ENCODE measurements at regions not wholly inside any gene's neighbourhood (a gene's known extent, or its start where the extent isn't known, plus 50 kb on each side); places are given as distances from the start of the nearest gene placed in this dataset.

DNA sequence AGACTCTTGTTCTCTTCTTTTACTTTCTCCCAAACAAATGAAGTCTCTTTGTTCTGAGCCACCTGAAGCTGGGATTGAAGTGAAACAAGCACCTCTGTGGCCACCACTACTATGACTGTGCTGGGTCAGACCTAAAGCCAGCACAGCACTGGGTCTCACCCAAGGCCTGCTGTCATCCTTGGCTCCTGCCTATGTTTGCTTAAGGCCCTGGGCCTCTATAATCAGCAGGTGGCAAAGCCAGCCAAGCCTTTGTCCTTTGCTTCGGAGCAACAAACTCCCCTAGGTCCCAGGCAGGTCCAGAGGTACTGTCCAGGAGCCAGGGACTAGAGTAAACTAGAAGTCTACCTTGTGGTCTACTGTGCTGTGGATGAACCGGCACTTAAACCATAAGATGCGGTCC, 220.6 kb upstream of the ARSJ start:
- DNase-seq (ENCODE audit: low read depth): no peak
- no peak overlapping the region for H3K4me3 ChIP-seq (ENCODE audit: control insufficient read depth, low read depth, low read length)
- TF ChIP-seq, protein P1, sequence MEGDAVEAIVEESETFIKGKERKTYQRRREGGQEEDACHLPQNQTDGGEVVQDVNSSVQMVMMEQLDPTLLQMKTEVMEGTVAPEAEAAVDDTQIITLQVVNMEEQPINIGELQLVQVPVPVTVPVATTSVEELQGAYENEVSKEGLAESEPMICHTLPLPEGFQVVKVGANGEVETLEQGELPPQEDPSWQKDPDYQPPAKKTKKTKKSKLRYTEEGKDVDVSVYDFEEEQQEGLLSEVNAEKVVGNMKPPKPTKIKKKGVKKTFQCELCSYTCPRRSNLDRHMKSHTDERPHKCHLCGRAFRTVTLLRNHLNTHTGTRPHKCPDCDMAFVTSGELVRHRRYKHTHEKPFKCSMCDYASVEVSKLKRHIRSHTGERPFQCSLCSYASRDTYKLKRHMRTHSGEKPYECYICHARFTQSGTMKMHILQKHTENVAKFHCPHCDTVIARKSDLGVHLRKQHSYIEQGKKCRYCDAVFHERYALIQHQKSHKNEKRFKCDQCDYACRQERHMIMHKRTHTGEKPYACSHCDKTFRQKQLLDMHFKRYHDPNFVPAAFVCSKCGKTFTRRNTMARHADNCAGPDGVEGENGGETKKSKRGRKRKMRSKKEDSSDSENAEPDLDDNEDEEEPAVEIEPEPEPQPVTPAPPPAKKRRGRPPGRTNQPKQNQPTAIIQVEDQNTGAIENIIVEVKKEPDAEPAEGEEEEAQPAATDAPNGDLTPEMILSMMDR (IDR thresholded peaks at IDR 0.05; ENCODE audit: control insufficient read depth, insufficient read depth, low read depth, low read length, missing control alignments): no peak

DNA sequence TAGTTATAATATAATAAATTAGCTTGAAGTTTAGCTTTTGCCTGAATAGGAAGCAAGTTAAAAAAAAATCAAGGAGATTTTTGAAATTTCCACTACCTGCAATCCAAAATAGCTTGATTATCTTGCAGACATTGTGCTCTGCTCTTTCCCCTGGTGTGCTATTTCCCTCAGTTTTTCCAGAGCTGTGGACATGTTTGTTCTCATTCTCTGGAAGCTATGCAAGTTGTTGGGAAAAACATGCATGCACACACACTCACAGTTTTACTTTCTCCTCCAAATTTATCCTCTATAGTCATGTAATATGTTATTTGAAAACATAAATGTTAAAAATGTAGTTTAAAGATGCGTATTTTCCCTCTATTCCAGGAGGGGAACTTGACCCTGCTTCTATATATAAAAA, 225.8 kb upstream of the ARSJ start:
- TF ChIP-seq, protein P1 (IDR thresholded peaks at IDR 0.05; ENCODE audit: control insufficient read depth, insufficient read depth, low read depth, low read length, missing control alignments): no peak
- H3K4me3 ChIP-seq (ENCODE audit: control insufficient read depth, low read depth, low read length): no peak overlapping the region
- DNase-seq (ENCODE audit: low read depth): no peak

DNA sequence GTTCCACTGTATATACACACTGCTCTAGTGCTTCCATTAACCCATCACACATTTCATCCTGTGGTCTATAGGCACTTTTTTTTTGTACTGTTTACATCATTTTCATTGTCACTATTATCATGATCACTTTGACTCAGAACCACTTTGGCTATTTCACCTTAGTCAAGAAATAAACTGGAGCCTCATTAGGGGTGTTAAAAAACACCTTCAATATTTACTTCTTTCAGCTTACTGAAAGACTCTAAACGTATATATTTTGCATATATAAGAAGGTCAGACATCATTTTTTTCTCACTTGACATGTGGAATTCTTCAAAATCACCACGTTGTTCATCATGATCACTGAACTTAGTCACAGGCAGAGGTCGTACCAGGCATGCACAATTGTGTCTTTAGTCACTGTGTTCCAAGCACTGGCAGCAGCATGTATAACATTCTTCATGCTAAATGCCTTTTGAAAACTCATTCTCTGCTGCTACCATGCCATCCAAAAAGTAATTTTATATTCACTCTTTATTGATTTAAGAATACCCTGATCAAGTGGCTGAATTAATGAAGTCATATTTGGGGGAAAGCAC, 229.2 kb upstream of the ARSJ start:
- TF ChIP-seq, protein P1 (IDR thresholded peaks at IDR 0.05; ENCODE audit: control insufficient read depth, insufficient read depth, low read depth, low read length, missing control alignments): peak; percentile 20
- no peak overlapping the region for H3K4me3 ChIP-seq (ENCODE audit: control insufficient read depth, low read depth, low read length)
- peak; percentile 1 for DNase-seq (ENCODE audit: low read depth)

DNA sequence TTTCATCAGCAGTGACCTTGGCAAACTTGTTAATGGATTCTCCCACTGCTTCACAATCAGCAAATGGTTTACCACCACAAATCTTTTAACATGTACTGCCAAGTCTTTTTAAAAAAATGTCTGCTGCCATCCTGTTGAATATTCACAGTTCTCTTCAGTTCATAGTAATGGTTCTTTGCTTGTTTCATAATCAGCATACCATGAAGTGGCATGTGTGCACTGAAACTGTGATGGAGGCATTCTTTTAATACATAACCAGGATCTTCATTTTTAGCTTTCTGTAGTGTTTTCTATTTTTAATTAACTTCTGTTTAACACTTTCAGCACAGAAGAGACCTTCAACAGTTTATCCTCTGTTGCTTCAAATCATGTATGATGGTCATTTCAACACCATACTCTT, 230.1 kb upstream of the ARSJ start:
- no peak for DNase-seq (ENCODE audit: low read depth)
- H3K4me3 ChIP-seq (ENCODE audit: control insufficient read depth, low read depth, low read length): no peak overlapping the region
- TF ChIP-seq, protein P1 (IDR thresholded peaks at IDR 0.05; ENCODE audit: control insufficient read depth, insufficient read depth, low read depth, low read length, missing control alignments): no peak

DNA sequence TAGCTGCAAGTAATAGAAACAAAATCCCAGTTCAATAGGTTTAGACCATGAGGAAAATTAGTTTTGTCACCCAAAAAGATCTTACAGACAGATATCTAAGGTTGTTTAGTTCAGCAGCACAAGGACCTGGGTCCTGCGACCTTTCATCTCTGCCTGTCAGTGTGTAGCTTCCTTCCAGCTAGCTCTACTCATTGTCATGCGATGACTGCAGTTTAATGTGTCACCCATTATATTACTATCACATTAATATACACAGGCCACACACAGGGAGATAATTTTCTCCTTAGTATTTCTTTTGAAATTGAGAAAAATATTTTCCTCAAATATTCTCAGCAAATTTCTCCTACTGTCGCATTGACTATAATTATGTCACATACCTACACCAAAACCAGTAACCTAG, 232.1 kb upstream of the ARSJ start:
- DNase-seq (ENCODE audit: low read depth): no peak
- H3K4me3 ChIP-seq (ENCODE audit: control insufficient read depth, low read depth, low read length): no peak overlapping the region
- TF ChIP-seq, protein P1 (IDR thresholded peaks at IDR 0.05; ENCODE audit: control insufficient read depth, insufficient read depth, low read depth, low read length, missing control alignments): no peak

- no peak overlapping the region for H3K4me3 ChIP-seq (ENCODE audit: control insufficient read depth, low read depth, low read length)
- DNase-seq (ENCODE audit: low read depth): no peak
- TF ChIP-seq, protein P1 (IDR thresholded peaks at IDR 0.05; ENCODE audit: control insufficient read depth, insufficient read depth, low read depth, low read length, missing control alignments): no peak
Observed at GRCh38 chr4:114217150-114217817, 237.8 kb upstream of the ARSJ start.

Data from AG09309 (cell line).